Type B pancreatic cell (in vitro differentiated cells): ENCODE measurements at regions not wholly inside any gene's neighbourhood (a gene's known extent, or its start where the extent isn't known, plus 50 kb on each side); places are given as distances from the start of the nearest gene placed in this dataset.

Experiments
- DNase-seq: peaks from one replicate; pipeline ENCODE4 v3.0.0; 2021; ENCODE audit warnings: mixed read lengths; ENCODE audit not compliant: unreplicated experiment; ENCODE audit errors: extremely low spot score
- H3K27ac Mint-ChIP-seq: 2 replicates; pipeline ENCODE4 v1.8.0; 2021; ENCODE audit warnings: mild to moderate bottlenecking, mixed read lengths
- H3K27me3 Mint-ChIP-seq: 2 replicates; pipeline ENCODE4 v1.8.0; 2021; ENCODE audit warnings: mixed read lengths
- H3K36me3 Mint-ChIP-seq: 2 replicates; pipeline ENCODE4 v1.8.0; 2021; ENCODE audit warnings: mixed read lengths
- H3K4me1 Mint-ChIP-seq: one replicate; pipeline ENCODE4 v1.8.0; 2021; ENCODE audit warnings: mixed read lengths; ENCODE audit not compliant: unreplicated experiment
- H3K4me3 Mint-ChIP-seq: 2 replicates; pipeline ENCODE4 v1.8.0; 2021; ENCODE audit warnings: mild to moderate bottlenecking, mixed read lengths
- H3K9me3 Mint-ChIP-seq: 2 replicates; pipeline ENCODE4 v1.8.0; 2021; ENCODE audit warnings: mixed read lengths
- CTCF ChIP-seq: fragments of 200-600 bp; sonication (generic); conservative IDR thresholded peaks from 2 replicates; pipeline ENCODE4 v1.5.0; 2021; ENCODE audit warnings: antibody characterized with exemption, mild to moderate bottlenecking

- Mint-ChIP-seq H3K9me3 (no peaks in the 10 kb centered on the region), H3K4me1 (no peaks in the 10 kb centered on the region), H3K36me3 (no peaks in the 10 kb centered on the region), H3K27me3 (no peaks in the 10 kb centered on the region), H3K27ac (no peak overlapping the region), H3K4me3 (no peak overlapping the region)
- TF ChIP-seq CTCF: no peak
- DNase-seq: no peak
Measured at GRCh38 chr6:155853011-155853410, 397.4 kb upstream of the NOX3 start.

GRCh38 chr6:155850408-155850841 lies 394.8 kb upstream of the NOX3 start:
- TF ChIP-seq CTCF: no peak
- no peak for DNase-seq
- H3K4me3 Mint-ChIP-seq: no peak overlapping the region
- H3K27ac Mint-ChIP-seq: no peak overlapping the region
- H3K36me3 Mint-ChIP-seq: no peaks in the 10 kb centered on the region
- H3K27me3 Mint-ChIP-seq: no peaks in the 10 kb centered on the region
- no peaks in the 10 kb centered on the region for H3K4me1 Mint-ChIP-seq
- peaks cover 5% of the 10 kb centered on the region for H3K9me3 Mint-ChIP-seq

- peaks cover 5% of the 10 kb centered on the region for H3K9me3 Mint-ChIP-seq
- no peaks in the 10 kb centered on the region for H3K27me3 Mint-ChIP-seq
- no peak for TF ChIP-seq CTCF
Measured at GRCh38 chr6:155847711-155848110, 392.1 kb upstream of the NOX3 start.

GRCh38 chr6:155837474-155837873 lies 381.8 kb upstream of the NOX3 start:
- no peak for TF ChIP-seq CTCF
- Mint-ChIP-seq H3K4me1 (no peaks in the 10 kb centered on the region), H3K27ac (no peak overlapping the region), H3K27me3 (no peaks in the 10 kb centered on the region), H3K9me3 (no peaks in the 10 kb centered on the region), H3K4me3 (no peak overlapping the region), H3K36me3 (no peaks in the 10 kb centered on the region)
- DNase-seq: no peak

More at GRCh38 chr6:155847711-155848110, 392.1 kb upstream of the NOX3 start:
- H3K36me3 Mint-ChIP-seq: no peaks in the 10 kb centered on the region
- no peak overlapping the region for H3K4me3 Mint-ChIP-seq
- no peak overlapping the region for H3K27ac Mint-ChIP-seq
- no peaks in the 10 kb centered on the region for H3K4me1 Mint-ChIP-seq
- DNase-seq: no peak

- no peaks in the 10 kb centered on the region for H3K9me3 Mint-ChIP-seq
- no peak overlapping the region for H3K4me3 Mint-ChIP-seq
- no peaks in the 10 kb centered on the region for H3K36me3 Mint-ChIP-seq
- no peaks in the 10 kb centered on the region for H3K27me3 Mint-ChIP-seq
- no peak overlapping the region for H3K27ac Mint-ChIP-seq
- DNase-seq: no peak
- no peak for TF ChIP-seq CTCF
- no peaks in the 10 kb centered on the region for H3K4me1 Mint-ChIP-seq
Measured at GRCh38 chr6:155832596-155832995, 377.0 kb upstream of the NOX3 start.

GRCh38 chr6:155830531-155830930 lies 374.9 kb upstream of the NOX3 start:
- no peaks in the 10 kb centered on the region for H3K9me3 Mint-ChIP-seq
- TF ChIP-seq CTCF: no peak
- DNase-seq: no peak
- H3K27ac Mint-ChIP-seq: no peak overlapping the region
- H3K36me3 Mint-ChIP-seq: no peaks in the 10 kb centered on the region
- H3K27me3 Mint-ChIP-seq: no peaks in the 10 kb centered on the region
- H3K4me3 Mint-ChIP-seq: no peak overlapping the region
- no peaks in the 10 kb centered on the region for H3K4me1 Mint-ChIP-seq
